ENCODE measurements at regions not wholly inside any gene's neighbourhood (a gene's known extent, or its start where the extent isn't known, plus 50 kb on each side); places are given as distances from the start of the nearest gene placed in this dataset.

DNA sequence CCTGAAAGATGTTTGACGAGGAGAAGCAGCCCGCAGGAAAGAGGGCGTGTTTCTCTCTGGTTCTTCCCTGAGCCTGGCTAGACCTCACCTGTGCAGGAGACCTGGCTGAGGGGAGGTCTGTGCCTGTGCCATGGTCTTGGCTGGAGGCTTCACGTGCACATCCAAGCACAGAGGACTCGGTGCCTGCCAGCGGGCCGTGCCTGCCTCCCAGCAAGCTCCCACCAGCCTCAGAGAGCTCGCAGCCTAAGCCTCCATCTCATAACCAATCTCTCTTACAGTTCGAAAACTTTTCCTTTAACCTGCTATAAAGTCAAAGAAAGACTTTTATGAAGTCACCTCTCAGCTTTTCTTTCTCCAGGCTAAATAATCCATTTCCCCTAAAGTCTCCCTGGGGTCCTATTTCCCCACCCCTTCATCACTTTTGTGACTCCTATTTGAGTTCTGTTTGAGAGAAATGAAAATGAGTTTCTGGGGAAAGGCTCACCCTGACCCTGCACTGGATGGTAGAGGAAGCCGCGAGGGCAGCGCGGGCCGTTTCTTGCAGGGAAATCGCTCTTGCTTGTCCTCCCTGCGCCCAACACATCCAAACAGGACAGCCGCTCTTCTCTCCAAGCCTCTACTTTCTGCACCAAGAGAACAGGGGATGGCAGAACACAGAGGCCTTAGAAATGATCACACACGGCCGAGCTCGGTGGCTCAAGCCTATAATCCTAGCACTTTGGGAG is 521.0 kb downstream of the SOX11 start:
- DNase-seq: no peak

DNA sequence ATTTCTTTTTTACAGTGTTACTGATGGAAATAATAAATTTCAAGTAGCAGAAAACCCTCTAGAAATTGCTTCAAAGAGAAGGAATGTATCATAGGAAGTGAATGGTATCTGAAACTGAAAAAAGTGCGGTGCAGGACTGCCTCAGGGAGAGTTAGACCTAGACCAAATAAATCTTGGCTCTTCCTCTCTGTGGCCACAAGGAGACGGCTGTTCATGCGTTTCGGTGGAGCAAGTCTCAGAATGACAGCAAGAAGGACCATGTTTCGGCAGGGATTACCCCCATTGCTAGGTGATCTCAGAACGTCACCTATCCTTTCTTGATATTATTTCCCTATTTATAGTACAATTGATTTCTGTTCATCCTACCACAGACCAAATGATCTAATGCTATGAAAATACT is 522.3 kb downstream of the SOX11 start:
- no peak for DNase-seq

DNA sequence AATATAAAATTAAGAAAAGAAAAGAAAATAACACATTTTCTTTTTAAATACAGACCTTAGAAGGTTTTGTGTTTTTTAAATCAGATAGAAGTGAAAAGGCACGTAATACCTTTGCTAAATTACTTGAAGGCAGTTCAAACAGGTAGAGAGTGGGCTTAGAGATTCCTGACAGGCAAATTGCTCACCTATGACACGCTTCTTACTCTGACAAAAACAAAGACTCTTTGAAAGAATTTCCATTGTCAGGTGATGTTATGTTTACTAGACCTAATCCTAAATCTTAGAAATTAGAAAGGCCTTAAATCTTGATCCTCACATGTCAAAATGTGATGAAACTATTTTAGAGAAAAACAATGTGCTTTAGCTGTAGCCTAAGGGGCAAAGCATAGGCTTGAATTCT is 522.9 kb downstream of the SOX11 start:
- no peak for DNase-seq

DNA sequence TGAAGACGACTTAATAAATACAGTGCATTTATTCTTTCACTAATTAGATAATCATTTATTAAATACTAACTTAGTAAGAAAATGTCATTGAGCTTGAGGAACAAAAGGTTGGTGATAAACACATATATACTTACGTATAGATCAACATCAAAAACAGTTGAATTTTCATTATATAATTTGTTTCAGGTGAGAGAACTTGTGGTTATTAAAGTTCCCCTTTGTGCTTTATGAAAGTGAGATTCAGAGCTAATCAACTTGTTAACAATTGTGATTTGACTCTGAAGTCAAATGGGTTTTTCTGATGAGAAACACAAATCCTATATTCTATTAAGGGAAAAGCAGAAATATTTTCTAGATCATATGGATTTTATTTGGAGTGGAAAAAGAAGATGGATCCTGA is 524.0 kb downstream of the SOX11 start:
- DNase-seq: no peak

DNA sequence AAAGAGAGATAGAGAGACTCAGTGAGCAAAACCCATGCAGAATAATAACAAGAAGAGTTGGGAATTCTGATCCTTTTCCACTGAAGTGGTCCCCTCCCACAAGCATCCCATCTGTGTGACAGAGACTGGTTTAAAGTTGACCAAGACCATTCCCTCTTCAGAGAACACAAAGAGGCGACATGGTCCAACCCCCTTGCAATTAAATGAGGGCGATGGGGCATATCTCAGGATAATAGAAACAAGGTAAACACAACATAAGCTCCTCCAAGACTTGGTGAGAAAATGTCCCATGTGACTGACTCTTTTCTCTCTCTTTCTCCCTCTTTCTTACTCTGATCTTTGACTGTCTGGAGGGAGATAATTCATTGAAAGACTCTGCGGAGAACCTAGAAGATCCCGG is 526.7 kb downstream of the SOX11 start:
- DNase-seq: no peak

DNA sequence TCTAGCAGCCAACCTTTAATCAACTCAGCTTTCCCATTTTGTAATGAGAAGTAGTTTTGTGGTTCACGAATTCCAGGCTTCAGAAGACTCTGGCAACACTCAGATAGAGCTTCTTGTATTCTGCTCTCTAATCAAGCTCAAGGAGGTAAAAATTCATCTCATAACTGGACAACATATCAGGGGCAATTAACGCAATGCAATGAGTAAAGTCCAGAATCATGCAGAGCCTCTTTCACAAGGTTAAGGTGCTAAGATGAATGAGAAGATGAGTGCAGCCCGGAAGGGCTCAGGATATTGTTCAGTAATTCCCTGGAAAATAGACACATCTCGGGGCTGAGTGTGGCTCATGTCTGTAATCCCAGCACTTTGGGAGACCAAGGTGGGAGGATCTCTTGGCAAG is 527.7 kb downstream of the SOX11 start:
- no peak for DNase-seq

DNA sequence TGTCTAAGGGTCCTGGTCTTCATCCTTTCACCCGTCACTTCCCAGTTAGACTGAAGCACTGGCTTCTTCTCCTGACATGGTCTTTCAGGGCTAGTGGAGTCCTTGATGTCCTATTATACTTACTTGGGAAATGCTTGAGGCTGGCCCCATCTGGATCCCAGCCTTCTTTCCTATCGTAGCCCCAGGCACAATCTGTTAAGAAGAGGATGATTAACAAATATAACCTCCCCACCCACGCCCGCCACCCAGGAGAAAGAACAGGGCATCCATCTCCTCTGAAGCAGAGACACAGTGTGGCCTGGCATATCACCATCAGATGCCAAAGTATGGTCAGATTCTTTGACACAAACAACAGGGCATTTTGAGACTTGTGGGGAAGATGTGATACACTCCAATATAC is 530.1 kb downstream of the SOX11 start:
- no peak for DNase-seq

DNA sequence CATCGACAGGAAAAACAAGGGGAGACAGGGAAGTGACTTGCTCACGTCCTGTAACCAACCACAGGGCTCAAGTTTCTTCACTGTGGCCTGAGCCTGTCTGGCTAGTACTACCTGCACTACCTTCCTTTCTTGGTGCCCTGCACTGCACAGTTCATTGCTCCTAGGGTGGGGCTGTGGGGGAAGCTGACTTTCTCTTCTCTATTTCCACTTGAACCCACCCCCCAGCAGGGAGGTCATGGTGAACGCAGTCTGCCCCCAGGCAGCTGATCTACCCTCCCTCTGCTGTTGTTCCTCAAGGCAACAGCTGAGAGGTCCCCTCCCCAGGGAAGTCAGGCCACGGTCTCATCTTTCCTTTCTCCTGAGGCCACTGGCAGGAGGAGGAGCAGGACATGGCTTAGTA is 532.1 kb downstream of the SOX11 start:
- no peak for DNase-seq

DNA sequence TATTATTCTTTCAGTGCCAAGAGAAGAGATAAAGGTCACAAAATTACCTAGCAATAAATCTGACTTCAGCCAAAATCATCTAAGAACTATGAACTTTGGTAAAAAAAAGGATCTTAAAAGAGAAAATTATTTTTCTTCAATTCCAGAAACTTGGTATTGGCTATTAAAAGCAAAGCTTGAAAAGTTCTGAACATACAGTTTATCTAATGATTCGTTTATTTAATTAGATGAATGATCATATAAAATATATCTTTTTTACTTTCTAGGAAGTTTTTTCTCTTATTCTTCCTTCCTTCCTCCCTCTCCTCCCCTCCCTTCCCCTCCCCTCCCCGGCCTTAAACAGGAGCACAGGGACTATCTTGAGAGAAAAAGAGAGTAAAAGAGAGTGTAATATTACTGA is 536.1 kb downstream of the SOX11 start:
- no peak for DNase-seq

DNA sequence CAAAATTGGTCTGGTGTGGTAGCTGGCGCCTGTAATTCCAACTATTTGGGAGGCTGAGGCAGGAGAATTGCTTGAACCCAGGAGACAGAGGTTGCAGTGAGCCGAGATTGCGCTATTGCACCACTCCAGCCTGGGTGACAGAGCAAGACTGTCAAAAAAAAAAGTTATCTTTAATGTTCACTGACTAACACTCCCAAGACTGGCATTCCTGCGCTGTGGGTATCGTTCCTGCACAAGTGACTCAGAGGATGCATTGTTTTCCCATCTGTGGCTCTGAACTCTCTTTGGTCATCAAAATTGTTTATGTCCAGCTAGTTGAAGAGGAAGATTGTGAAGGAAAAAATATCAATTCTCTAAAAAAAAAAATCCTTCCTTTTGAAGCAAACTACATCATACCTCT is 539.0 kb downstream of the SOX11 start:
- DNase-seq: no peak

DNA sequence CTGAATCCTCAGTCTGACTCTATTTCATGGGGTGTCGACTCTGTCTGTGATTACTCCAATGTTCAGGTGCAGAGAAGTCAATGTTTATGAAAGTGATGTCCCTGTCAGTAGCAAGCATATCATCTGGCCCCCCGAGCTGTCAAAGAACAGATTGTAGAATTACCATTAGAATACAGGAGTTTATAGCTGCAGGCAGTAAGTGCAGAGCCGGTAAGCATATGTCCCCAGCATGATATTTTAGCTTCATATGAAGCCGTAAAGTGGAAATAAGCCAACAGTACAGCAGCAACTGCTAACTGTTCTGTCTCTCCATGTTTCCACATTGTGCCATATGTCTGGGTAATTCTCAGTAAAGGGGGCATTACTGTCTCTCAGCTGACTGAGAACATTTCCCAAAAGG is 541.8 kb downstream of the SOX11 start:
- DNase-seq: no peak

DNA sequence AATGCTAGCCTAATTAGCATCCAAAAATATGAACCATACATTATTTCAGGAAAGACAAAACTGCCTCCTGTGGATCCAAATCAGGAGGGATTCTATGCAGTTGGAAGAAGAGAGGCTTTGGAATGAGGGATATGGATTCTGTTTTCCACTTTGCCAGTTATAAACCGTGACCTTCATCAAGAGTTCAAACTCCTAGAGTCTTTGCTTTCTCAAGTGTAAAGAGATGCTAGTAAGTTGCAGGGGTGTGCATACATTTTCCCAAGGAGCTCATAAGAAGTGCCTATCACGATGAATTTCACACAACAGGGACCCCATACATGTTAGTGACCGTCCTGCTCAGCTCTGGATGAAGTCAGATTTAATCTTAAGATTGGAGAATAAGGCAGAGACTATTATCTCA is 542.5 kb downstream of the SOX11 start:
- no peak for DNase-seq

DNA sequence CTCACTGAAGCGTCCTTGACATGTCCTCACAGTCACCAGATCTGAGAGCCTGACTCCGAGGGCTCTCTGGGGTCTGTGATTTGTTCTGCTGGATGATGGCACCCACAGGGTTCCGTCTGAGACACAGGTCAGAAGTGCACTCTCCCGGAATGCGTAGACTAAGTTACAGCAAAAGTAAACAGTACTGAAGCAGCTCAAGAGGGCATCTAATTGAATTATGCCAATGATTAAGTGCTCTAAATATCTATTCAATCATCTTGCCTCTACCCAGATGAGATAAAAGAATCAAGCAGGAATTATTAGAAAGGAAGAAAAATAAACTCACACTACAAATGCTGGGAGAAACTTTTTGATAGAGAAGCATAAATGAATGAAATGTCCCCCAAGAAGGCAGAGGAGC is 544.1 kb downstream of the SOX11 start:
- no peak for DNase-seq

DNA sequence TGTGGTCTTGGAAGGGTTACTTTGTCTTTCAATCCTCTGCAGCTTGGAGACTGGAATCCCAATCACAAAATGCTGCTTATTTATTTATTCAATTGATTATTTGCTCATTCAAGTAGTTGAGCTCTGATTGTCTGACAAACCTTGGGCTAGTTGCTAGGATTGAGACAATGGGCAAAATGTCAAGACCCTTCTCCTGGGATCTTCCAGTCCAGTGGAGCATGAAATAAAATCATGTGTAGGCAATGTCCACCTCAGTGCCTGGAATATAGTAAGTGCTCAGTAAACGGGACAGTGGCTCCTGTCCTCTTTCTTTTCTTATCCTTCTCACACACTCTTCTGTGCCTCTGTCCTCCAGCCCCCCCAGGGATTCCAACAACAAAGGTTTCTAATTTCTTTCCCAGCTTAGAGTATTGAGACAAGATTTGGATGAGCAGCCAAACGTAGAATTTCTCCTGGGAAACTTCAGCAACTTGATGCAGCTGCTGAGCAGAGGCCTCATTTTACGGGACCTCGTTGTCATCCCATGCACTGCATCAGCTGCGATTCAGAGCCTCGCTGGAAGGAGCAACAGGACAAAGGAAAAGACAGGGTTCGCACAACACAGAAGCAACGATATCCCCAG is 545.0 kb downstream of the SOX11 start:
- DNase-seq: no peak

DNA sequence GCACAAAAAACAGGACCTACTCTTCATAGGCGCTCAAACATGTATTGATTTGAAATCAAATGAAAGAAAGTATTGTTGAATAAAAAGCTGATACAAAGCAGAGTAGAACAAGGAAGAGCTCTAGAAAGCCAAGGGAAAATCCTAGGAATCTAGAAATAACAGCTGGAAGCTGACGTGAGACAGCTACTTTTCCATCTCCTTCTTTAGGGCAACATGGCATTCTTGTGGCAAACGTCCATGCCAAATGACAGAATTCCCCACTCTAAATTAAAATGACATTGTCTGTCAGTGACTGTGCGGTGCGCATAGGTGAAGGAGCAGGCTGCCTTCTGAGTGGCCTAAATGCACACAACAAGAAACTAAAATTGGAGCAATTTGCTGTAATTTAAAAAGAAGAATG is 557.4 kb downstream of the SOX11 start:
- no peak for DNase-seq

DNA sequence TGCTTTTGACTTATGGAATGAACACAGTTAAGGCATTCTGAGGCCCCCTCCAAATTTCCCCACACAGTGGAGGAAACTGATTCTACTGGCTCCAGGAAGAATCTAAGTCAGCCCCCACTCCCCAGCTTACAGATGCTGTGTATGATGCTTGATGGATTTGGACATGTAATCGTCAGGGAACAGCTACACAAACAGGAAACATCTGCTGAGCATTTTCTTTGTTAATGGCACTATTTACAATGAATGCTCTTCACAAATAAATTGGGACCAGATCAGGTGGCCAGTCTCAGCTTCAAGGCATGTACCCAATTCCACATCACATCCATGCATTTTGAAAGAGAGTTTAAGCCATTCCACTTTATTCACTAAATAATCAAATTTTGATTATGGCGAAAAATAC is 562.3 kb downstream of the SOX11 start:
- DNase-seq: no peak

DNA sequence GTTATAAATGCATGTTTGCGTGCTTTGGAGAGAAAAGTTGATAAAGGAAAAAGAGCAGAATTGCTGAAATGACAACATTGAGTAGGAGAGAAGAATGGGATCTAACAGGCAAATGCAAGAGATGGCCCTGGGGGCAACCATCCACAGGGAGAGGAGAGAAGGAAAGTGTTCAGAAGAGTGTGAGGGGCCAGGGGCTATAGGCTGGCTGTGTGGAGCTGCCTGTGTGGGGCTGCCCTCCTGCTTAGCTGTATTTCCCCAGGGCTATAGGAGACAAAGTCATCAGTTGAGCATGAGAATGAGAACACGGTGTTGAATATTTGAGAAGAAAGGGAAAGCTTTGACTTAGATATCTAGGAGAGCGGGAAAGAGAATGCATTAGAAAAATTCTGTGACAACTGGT is 572.0 kb downstream of the SOX11 start:
- DNase-seq: no peak

DNA sequence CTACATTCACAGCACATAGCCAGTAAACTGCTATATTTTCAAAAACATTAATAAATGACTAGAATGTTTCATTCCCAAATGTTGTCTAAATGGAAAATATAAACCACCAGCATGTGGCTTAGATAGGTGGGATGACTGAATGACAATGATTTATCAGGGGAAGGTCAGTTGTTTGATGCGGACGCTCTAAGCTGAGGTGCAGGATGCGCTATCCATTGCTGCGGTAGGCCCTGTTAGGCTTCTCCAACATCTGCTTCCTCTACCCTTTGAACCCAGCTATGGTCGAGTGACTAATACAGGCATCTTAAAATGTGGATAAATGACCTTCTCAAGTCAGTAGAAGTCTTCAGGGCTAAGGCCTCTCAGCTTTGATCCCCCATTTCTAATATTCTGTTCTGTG is 584.2 kb downstream of the CMPK2 start:
- no peak for DNase-seq

DNA sequence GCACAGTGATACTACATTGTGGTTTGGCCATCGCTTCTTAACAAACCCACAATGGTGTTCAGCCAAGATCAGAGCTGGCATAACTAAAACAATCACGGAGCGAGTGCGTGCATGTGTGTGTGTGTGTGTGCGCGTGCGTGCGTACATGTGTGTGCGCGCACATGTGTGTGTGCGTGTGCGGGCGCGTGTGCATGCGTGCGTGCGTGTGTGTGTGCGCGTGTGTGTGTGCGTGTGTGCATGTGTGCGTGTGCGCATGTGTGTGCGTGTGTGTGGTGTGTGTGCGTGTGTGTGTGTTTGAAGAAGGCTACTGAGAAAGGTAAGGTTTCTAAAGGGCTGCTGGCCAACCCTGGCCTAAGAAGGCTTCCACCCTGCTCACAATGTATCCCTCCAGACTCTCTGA is 582.4 kb downstream of the CMPK2 start:
- DNase-seq: no peak

DNA sequence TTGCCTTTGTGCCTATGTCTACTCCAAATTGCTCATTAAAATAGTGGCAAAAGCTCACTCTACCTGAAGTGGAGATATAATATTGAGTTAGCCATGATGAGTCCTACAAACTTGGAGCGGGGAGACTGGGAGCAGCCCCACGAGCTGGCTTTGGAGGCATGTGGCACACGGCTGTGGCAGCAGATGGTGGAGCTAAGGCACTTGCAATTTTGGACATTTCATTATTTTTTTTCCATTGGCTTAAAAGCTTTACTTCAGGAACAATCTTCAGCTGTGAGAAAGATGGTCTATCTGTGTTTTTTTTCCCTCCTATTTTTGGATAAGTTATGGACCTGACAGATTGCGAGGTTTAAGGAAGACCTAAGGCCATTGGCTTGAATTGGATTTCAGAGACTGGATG is 578.3 kb downstream of the CMPK2 start:
- DNase-seq: no peak

DNA sequence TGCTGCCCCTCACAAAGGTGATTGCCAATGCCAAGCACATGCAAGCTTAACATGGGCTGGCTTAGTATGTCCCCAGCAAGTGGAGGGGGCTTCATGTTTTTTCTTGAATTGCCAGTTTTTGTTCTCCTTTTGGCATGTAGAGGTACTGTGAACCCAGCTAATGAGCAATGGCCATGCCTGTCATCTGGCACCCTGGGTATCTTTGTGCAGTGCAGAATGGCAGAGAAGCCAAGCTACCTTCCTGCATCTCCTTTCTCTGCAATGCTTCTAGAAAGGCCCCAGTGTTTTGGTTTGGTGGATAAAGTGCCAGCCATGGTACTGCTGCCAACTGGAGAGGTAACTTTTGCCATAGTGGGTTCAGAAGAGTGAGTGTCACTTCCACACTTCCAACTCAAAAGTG is 576.9 kb downstream of the CMPK2 start:
- no peak for DNase-seq

DNA sequence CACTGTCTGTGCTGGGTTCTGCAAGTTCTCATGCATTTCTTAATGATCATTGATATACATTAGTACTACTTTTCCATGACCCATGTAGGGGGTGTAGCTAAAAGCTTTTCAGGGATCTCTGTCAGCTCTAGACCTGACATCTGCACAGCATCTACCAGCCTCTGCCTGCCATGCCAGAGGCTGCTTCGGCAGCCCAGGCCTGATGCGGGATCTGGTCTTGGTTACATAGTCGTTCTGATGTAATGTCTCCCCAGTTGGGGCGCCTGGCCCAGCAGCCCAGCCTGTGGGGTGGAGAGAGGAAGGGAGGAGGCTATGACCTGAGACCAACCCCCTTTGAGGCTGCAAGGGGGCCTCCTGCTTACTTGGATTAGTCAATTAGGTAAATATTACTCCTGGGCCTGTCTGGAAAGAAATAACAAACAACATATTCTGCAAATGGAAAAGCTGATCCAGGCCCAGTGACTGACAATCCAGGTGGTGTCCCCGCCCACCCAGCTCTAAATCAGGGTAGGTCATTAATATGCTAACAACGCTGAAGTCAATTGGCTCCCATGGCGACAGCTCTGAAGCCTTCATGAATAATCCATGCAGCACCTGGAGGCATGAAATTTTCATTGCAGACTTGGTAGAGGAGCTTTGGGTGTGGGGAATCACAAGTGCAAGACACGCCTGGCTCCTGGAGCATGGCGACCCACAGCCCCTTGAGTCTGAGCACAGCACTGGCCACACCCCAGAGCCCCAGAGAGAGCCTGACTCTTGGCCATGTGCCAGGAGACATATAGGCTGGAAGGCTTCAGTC is 575.3 kb downstream of the CMPK2 start:
- no peak for DNase-seq

DNA sequence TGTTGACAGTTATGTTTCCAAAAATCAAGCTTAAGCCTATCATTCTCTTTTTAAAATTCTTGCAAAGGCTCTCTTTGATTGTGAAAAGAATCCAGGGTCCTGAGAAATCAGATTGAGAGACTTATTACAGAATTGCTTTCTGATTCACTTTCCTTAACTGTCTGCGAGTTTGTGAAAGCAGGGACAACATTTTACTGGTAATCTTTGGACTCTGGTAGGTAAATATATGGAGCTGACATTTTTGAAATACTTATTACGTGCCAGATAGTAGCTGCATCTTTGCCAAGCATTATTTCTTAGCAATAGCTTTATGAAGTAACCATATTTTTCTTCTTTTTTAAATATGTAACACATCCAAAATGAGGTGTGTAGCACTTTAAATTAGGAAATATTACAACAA is 570.9 kb downstream of the CMPK2 start:
- DNase-seq: no peak

DNA sequence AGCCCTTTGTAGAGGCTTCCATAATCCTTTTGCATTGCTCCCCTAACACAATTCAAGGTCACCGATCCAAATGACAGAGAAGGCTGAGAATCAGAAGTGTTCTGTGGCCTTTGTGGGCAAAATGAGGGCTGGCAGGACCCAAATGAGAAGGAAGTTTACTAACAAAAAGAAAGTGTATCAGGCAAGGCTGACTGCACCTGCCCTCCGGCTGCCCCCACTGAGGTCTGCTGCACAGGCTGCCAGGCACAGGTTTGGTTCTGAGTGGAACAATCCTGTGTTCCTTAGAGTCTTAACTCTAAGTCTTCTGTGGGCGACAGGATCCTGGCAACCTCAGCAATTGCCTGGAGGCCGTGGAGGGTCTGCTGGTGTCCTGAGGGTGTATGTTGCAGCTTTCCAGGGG is 568.5 kb downstream of the CMPK2 start:
- no peak for DNase-seq

Data from activated CD4-positive, alpha-beta T cell treated with anti-CD3 and anti-CD28 coated beads, Interleukin-2, amount 50 U/mL, for 16 hours (primary cell).